HUES6 (cell line): ENCODE measurements at regions not wholly inside any gene's neighbourhood (a gene's known extent, or its start where the extent isn't known, plus 50 kb on each side); places are given as distances from the start of the nearest gene placed in this dataset.
"Not testable (repeated sequence)": the region's sequence is repeated elsewhere in the genome, so short reads cannot be mapped to it uniquely, and the experiment has no call there.

Source experiments
- H3K27ac ChIP-seq: 2 replicates; pipeline ENCODE4 v1.7.0; 2013; ENCODE audit warnings: low read depth, mild to moderate bottlenecking, low read length, inconsistent platforms
- H3K27me3 ChIP-seq: 2 replicates; pipeline ENCODE4 v1.6.1; 2013; ENCODE audit warnings: low read length; ENCODE audit not compliant: control insufficient read depth, insufficient read depth
- H3K36me3 ChIP-seq: 2 replicates; pipeline ENCODE4 v1.6.1; 2013; ENCODE audit warnings: low read length; ENCODE audit not compliant: control insufficient read depth, insufficient read depth
- H3K4me1 ChIP-seq: 2 replicates; pipeline ENCODE4 v1.6.1; 2013; ENCODE audit warnings: low read length; ENCODE audit not compliant: control insufficient read depth, insufficient read depth
- H3K4me3 ChIP-seq: 2 replicates; pipeline ENCODE4 v1.5.1; 2013; ENCODE audit warnings: low read depth, low read length
- H3K9ac ChIP-seq: one replicate; pipeline ENCODE4 v1.6.1; 2013; ENCODE audit warnings: mild to moderate bottlenecking, low read length
- H3K9me3 ChIP-seq: 2 replicates; pipeline ENCODE4 v1.6.1; 2013; ENCODE audit warnings: low read depth, low read length; ENCODE audit not compliant: control insufficient read depth, insufficient read depth

DNA sequence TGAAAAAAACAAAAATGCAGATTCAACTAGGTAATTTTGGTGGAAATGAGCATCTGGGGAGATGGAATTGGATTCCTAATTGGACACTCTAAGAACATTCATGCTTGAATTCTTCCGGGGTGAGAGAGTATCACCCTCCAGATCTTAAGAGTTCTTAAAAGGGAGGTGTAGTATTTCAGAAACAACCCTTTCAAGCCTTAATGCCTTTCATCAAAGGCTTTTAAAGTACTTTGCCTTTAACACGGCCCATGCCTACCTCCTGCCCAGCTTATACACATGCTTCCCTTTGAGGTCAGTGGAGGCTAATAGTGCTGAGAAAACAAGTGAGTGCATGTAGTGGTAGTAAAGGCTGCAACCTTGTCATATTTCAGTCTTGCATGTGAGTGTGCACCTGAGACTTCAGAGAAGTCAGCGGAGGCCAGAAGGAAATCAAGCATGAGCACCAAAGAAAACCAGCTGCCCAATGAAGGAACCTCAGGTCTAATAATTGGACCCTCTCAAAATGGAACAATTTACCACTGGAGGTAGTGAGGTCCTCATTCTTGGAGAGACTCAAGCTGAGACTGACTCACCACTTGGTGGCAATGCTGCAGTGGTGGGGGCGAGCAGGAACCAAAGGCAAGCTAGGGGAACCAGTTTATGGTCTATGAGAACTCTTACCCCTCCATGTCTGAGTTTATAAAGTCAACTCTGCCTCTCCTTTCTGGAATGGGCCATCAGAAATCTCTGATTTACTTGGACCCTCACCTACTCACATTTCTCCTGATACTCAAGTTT is 98.4 kb upstream of the GDNF start:
- no peak overlapping the region for H3K9ac ChIP-seq
- no peak overlapping the region for H3K4me3 ChIP-seq
- no peaks in the 10 kb centered on the region; the same call in 1 of the 2 replicates for H3K9me3 ChIP-seq
- no peaks in the 10 kb centered on the region for H3K4me1 ChIP-seq
- H3K27me3 ChIP-seq: no peaks in the 10 kb centered on the region
- H3K36me3 ChIP-seq: no peaks in the 10 kb centered on the region
- no peak overlapping the region for H3K27ac ChIP-seq

DNA sequence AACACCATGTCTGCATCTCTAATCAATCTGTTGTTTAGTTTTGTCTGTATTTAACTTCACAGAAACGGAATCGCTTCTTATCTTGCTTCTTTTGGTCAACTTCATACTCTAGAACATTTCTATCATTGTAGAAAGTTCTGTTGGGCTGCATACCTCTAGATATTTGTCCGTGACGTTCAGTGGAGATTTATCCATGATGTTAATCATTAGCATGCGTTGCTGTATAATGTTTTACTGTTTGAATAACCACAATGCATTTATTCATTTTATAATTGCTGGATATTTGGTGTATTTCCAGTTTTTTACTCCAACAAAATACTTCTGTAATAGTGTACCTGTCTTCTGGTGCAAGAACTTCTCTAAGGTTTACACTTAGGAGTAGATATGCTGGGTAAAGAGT is 96.2 kb upstream of the GDNF start:
- no peaks in the 10 kb centered on the region for H3K36me3 ChIP-seq
- H3K27me3 ChIP-seq: no peaks in the 10 kb centered on the region
- no peaks in the 10 kb centered on the region for H3K4me1 ChIP-seq
- no peak overlapping the region for H3K4me3 ChIP-seq
- no peak overlapping the region for H3K27ac ChIP-seq
- H3K9me3 ChIP-seq: no peaks in the 10 kb centered on the region; the same call in 1 of the 2 replicates
- H3K9ac ChIP-seq: no peak overlapping the region

DNA sequence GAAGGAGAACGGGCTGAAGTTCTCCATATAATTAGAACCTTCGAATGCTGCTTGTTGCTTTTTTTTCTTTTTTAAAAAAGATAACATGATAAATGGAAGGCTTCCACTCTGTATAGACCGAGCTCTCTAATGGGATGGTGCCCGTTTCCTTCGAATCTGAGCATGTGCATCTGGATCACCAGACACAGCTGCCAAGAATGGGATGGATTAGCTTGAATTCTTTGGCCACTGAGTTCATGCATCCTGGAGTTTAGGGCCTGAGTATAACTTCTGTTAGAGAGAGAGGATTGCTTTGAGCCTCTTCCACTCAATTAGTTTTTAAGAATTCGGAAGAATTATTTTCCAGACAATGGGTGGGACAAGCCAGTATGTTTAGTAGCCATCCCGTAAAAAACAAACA is 93.7 kb upstream of the GDNF start:
- Histone ChIP-seq H3K4me3 (no peak overlapping the region), H3K4me1 (no peaks in the 10 kb centered on the region), H3K9ac (no peak overlapping the region), H3K27me3 (no peaks in the 10 kb centered on the region), H3K9me3 (no peaks in the 10 kb centered on the region; the same call in 1 of the 2 replicates), H3K27ac (no peak overlapping the region), H3K36me3 (no peaks in the 10 kb centered on the region)

DNA sequence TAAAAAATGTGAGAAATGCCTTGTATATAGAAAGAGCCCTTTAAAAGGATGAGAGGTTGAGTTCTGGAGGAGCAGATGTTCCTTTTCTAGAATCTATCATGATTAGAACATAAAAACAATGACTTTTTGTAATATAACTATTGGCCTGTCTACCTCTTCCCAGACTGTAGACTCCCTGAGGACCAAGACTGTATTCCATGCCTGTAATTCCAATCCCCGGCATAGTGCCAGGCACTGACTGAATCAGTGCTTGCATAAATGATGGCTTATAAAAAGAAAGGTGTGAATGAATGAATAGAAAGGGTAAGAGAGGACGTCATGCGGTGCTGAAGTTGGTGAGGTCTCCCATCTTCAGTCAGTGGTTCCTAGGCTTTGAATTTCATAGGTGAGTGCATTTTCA is 92.6 kb upstream of the GDNF start:
- Histone ChIP-seq H3K4me1 (no peaks in the 10 kb centered on the region), H3K27me3 (no peaks in the 10 kb centered on the region), H3K36me3 (no peaks in the 10 kb centered on the region), H3K9me3 (no peaks in the 10 kb centered on the region; the same call in 1 of the 2 replicates), H3K9ac (no peak overlapping the region), H3K27ac (no peak overlapping the region), H3K4me3 (no peak overlapping the region)

DNA sequence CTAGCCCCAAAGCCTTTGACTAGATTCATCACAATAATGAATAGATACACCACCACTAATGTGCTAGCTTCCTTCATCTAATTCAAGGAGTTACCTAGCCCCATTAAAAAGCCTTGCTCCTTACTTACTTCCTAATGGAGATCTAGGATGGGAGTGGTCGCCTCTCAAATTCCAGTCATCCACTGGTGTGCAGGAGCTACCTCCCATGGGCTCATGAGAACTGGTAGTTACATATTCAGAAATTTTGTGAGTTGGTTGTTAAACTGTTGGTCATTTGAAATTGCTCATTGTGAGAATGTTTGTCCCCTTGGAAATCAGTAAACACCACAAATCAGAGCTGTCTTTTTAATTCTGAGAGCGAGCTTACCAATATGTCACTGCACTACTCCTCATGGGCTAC is 91.7 kb upstream of the GDNF start:
- H3K9me3 ChIP-seq: no peaks in the 10 kb centered on the region
- H3K9ac ChIP-seq: no peak overlapping the region
- no peaks in the 10 kb centered on the region for H3K27me3 ChIP-seq
- H3K4me3 ChIP-seq: no peak overlapping the region
- H3K4me1 ChIP-seq: no peaks in the 10 kb centered on the region
- no peaks in the 10 kb centered on the region for H3K36me3 ChIP-seq
- H3K27ac ChIP-seq: no peak overlapping the region

DNA sequence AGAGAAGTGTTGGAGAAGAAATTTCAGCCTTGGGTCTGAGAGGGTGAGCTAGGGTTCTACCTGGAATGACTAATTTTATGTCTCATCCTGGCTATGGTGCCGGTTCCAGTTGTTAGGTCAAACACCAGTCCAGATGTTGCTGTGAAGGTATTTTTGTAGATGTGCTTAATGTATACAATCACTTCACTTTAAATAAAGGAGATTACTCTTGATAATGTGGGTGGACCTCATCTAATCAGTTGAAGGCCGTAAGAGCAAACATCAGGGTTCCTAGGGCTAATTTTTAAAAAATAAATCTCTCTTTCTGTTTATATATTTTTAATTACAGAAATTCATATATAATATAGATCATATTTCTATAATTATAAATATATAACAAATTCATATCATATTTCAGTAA is 90.5 kb upstream of the GDNF start:
- H3K36me3 ChIP-seq: no peaks in the 10 kb centered on the region
- H3K9ac ChIP-seq: no peak overlapping the region
- no peak overlapping the region for H3K27ac ChIP-seq
- no peaks in the 10 kb centered on the region for H3K27me3 ChIP-seq
- no peak overlapping the region for H3K4me3 ChIP-seq
- no peaks in the 10 kb centered on the region for H3K9me3 ChIP-seq
- no peaks in the 10 kb centered on the region for H3K4me1 ChIP-seq

DNA sequence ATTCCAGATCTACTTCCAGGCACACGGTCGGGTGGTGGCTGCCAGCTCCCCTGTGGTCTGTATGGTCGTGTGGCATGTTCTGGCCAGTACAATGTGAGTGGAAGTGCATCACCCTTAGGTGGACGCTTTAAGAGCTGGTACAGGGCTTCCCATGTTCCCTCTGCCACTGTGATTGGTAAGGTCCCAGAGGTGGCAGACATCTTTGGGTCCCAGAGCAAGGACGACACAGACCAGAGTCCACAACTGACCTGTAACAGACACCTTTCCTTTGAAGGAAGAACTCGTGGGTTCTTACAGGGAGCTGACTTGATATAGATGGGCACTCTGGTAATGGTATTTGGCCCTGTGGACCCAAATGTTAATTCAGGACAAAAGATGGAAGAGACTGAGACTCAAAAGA is 90.0 kb upstream of the GDNF start:
- H3K27me3 ChIP-seq: no peaks in the 10 kb centered on the region
- no peak overlapping the region for H3K27ac ChIP-seq
- H3K4me3 ChIP-seq: no peak overlapping the region
- no peak overlapping the region for H3K9ac ChIP-seq
- H3K9me3 ChIP-seq: no peaks in the 10 kb centered on the region
- no peaks in the 10 kb centered on the region for H3K4me1 ChIP-seq
- H3K36me3 ChIP-seq: no peaks in the 10 kb centered on the region

DNA sequence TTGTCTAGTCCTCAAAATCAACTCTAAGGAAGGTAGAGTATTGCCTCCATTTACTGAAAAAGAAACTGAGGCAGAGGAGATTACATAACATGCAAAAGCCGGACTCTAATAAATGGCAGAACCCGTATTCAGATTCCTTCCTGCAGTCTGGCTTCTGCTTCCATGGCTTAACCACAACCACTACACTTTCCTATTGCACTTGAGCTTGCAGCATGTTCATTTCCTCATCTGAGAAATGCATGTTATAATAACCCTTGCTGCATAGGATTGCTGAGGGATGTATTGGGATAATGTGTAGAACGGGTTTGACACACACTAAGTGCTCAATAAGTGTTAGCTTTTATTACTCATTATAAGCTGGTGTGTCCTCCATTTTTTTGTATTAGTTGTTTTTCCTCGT is 87.9 kb upstream of the GDNF start:
- not testable (repeated sequence) for H3K4me1 ChIP-seq, H3K36me3 ChIP-seq, H3K4me3 ChIP-seq, H3K27ac ChIP-seq, H3K9ac ChIP-seq, H3K9me3 ChIP-seq, H3K27me3 ChIP-seq

DNA sequence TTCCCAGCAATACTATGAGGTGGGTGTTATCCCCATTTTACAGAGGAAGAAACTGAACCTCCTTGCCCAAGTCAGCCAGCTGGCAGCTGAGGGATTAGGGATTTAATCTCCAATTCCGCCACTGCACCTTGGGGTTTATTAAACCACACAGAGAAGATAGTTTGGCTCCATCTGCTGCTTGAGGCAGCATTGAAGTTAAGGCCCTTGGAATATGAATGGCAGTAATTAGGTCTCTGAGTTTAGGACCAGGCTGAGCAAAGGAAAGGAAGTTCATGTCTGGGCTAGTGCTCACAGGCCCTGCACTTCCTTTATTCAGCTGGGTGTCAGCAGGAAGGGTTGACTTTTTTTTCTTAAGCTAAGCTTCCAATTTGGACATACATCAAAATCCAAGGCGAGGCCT is 86.9 kb upstream of the GDNF start:
- Histone ChIP-seq H3K27me3 (no peaks in the 10 kb centered on the region), H3K36me3 (no peaks in the 10 kb centered on the region), H3K9me3 (no peaks in the 10 kb centered on the region; the same call in 1 of the 2 replicates), H3K27ac (no peak overlapping the region), H3K9ac (no peak overlapping the region), H3K4me3 (no peak overlapping the region), H3K4me1 (no peaks in the 10 kb centered on the region)

DNA sequence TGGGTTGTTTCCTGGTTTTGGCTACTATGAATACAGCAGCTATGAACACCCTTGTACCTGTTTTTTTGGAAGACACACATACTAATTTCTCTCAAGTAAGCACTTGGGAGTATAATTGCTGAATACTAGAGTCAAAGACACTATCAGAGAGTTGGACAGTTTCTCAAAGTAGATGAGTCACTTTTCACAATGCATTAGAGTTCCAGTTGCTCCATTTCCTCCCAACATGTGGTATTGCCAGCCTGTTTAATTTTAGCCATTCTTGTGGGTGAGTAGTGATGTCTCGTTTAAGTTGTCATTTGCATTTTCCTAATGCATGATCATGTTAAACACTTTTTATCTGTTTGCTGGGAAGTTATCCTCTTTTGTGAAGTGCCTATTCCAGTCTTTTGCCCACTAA is 81.6 kb upstream of the GDNF start:
- Histone ChIP-seq H3K4me1 (no peaks in the 10 kb centered on the region), H3K9me3 (peaks cover 4% of the 10 kb centered on the region; the same call in 1 of the 2 replicates), H3K27ac (no peak overlapping the region), H3K36me3 (no peaks in the 10 kb centered on the region), H3K27me3 (no peaks in the 10 kb centered on the region), H3K9ac (no peak overlapping the region), H3K4me3 (no peak overlapping the region)

DNA sequence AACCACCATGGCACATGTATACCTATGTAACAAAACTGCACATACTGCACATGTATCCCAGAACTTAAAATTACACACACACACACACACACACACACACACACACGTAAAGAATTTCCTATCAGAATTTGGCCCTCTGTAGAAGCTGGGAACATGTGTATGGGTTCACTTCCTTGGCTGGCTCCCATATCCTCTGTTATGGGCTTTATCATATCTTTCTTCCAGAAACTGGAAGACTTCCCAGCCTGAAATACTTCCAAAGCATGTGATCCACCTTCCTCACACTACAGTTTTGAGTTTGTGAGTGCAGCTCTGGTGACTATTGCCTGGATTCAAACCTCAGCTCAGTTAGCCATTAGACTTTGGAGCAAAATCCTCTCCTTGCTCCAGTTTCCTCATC is 78.6 kb upstream of the GDNF start:
- Histone ChIP-seq H3K27me3 (no peaks in the 10 kb centered on the region), H3K9ac (no peak overlapping the region), H3K4me1 (no peaks in the 10 kb centered on the region), H3K9me3 (peaks cover 4% of the 10 kb centered on the region; the same call in 1 of the 2 replicates), H3K27ac (no peak overlapping the region), H3K4me3 (no peak overlapping the region), H3K36me3 (no peaks in the 10 kb centered on the region)
